ENCODE measurements at regions not wholly inside any gene's neighbourhood (a gene's known extent, or its start where the extent isn't known, plus 50 kb on each side); places are given as distances from the start of the nearest gene placed in this dataset.

DNA sequence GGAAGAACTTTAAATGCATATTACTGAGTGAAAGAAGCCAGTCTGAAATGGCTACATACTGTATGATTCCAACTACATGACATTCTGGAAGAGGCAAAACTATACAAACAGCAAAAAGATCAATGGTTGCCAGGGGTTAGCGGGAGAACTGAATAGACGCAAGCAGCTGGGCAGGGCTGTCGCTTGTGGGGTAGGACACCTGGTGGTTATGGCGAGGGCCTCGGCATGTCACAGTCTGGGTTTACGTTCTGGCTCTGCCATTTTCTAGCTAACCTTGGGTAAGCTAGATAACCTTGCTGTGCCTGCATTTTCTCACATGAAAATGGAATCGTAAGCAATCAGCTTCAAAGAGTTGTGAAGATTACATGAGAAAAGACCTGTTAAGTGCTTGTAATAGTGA is 55.2 kb upstream of the SYT13 start:
- no peak for DNase-seq

DNA sequence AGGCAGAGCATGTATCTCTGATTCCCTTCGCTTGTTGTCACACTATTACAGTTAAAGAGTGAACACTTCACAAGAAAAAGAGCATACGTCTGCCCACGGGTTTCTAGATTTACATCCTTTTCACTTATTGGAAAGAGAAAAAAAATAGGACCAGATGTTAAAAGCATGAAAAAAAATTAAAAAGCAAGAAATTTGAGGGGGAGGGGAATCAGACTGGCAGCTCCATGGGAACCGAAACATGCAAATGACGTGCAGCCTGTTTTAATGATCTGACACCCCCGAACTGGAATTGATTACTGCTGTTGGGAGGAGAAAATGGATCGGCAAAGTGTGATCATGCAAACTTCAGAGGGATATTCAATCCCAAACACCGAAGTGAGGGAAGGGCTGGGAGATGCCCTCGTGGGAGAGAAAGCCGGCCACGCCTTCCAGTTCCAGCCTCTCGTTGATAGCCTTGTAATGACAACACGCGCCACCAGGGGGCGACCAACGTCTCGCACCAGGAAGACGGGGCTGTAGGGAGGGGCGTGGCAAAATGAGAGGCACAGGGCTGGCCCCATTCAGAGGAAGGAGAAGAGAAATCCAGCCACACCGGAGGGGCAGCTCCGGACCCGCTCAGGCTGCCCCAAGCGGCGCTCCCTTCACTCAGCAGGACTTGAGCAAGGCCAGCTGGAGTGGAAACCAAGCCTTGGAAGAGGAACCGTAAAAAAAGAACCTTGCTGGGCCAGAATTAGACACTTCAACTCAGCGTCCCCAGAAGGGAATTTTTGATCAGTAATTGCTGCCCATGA is 53.8 kb upstream of the SYT13 start:
- DNase-seq = peak; percentile 97

DNA sequence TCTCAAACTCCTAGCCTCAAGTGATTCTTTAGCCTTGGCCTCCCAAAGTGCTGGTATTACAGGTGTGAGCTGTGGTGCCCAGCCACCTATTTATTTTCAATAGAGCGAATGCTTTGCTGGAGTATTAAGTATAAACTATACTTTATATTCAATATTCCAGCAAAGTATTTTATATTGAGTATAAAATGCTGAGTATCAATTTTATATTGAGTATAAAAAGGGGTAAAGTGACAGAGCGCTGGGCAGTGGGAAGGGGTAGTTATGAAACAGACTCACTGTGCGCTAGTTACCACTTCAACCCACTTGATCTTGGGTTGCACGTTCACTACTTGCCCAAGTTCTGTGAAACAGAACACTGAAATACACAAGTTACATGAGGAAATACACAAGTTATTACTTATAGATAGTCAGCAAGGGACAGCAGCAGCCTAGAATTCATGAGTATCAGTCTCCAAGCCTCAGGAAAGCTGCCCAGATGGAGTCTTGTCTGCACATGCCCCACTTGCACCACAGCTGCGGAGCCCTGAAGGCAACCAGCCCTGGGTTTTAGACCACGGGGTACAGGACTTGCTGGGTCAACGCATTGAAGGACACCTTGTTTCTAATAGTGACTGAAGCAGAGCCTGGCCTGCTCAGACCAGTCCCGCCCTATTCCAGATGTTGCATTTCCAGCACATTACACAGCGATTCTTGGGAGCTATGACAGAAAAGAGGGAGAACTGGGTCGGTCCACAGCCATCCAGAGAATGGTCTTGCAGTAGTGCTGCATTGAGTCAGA is 51.6 kb upstream of the SYT13 start:
- no peak for DNase-seq

DNA sequence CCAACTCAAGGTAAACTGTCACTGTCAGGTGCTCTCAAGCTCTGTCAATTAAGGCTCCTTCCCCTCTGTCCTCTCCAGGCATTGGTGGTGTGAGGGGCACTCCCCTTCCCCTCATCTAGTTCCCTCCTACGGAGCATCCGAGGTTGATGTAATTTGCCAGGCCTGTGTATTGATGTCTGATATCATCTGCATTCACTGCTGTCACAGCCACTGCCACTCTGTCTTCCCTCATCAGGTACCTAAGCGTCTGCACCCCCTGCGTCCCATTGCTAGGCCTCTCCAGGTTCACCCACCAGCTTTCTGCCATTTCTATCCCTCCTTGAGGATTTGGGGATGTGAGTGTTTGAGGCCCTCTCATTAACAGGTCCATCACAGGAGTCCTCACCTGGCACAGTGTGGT is 50.0 kb upstream of the SYT13 start:
- no peak for DNase-seq
